HG03135 (cell line): ENCODE measurements at regions not wholly inside any gene's neighbourhood (a gene's known extent, or its start where the extent isn't known, plus 50 kb on each side); places are given as distances from the start of the nearest gene placed in this dataset.
"Not testable (repeated sequence)": the region's sequence is repeated elsewhere in the genome, so short reads cannot be mapped to it uniquely, and the experiment has no call there.

Experiments used
- ATAC-seq: cut with Tn5 transposase; IDR thresholded peaks from one replicate; pipeline ENCODE4 v1.9.1; 2021; ENCODE audit warnings: mild to moderate bottlenecking, moderate library complexity; ENCODE audit not compliant: unreplicated experiment

GRCh38 chr7:12456506-12456905, 52.8 kb upstream of the VWDE start:
- ATAC-seq = no peak

- peak; percentile 96 for ATAC-seq
Observed at GRCh38 chr7:12458520-12459131, 55.0 kb upstream of the VWDE start.

GRCh38 chr7:12467837-12468236, 64.2 kb upstream of the VWDE start:
- ATAC-seq = no peak

GRCh38 chr7:12469568-12469967, 65.9 kb upstream of the VWDE start:
- no peak for ATAC-seq

GRCh38 chr7:12470930-12471329, 67.3 kb upstream of the VWDE start:
- no peak for ATAC-seq

- ATAC-seq = no peak
Observed at GRCh38 chr7:12474035-12474434, 70.4 kb upstream of the VWDE start.

- ATAC-seq = no peak
Observed at GRCh38 chr7:12475362-12476063, 71.8 kb upstream of the VWDE start.

GRCh38 chr7:12477620-12478019, 74.0 kb upstream of the VWDE start:
- no peak for ATAC-seq

GRCh38 chr7:12481722-12482121, 78.1 kb upstream of the VWDE start:
- ATAC-seq = peak; percentile 91

- ATAC-seq = no peak
Observed at GRCh38 chr7:12485845-12486244, 82.2 kb upstream of the VWDE start.

- no peak for ATAC-seq
Observed at GRCh38 chr7:12488341-12488740, 82.2 kb upstream of the SCIN start.

GRCh38 chr7:12490107-12490688, 80.3 kb upstream of the SCIN start:
- ATAC-seq = peak; percentile 77

- no peak for ATAC-seq
Observed at GRCh38 chr7:12490940-12491339, 79.6 kb upstream of the SCIN start.

GRCh38 chr7:12491526-12491925, 79.0 kb upstream of the SCIN start:
- no peak for ATAC-seq

GRCh38 chr7:12493407-12493806, 77.1 kb upstream of the SCIN start:
- no peak for ATAC-seq

GRCh38 chr7:12493863-12494686, 76.4 kb upstream of the SCIN start:
- ATAC-seq = no peak

- no peak for ATAC-seq
Observed at GRCh38 chr7:12494687-12495024, 75.9 kb upstream of the SCIN start.

- ATAC-seq = not testable (repeated sequence)
Observed at GRCh38 chr7:12496901-12497674, 73.4 kb upstream of the SCIN start.

GRCh38 chr7:12504149-12504548, 66.4 kb upstream of the SCIN start:
- peak; percentile 73 for ATAC-seq

- no peak for ATAC-seq
Observed at GRCh38 chr7:12508005-12508404, 62.5 kb upstream of the SCIN start.

GRCh38 chr7:12508554-12508953, 62.0 kb upstream of the SCIN start:
- ATAC-seq = no peak
